ENCODE measurements at regions not wholly inside any gene's neighbourhood (a gene's known extent, or its start where the extent isn't known, plus 50 kb on each side); places are given as distances from the start of the nearest gene placed in this dataset.
"Not testable (repeated sequence)": the region's sequence is repeated elsewhere in the genome, so short reads cannot be mapped to it uniquely, and the experiment has no call there.

GRCh38 chr17:46460129-46460528 is 52.1 kb upstream of the LRRC37A2 start:
- TF ChIP-seq CTCF (conservative IDR thresholded peaks at IDR 0.05 in 1 of 2, IDR thresholded peaks at IDR 0.05 in 1 of 2; ENCODE audit: low read depth in 1 of 2, low read length in 2 of 2); EZH2 (IDR thresholded peaks at IDR 0.05; ENCODE audit: low read length, missing control alignments): not testable (repeated sequence)
